ENCODE measurements at regions not wholly inside any gene's neighbourhood (a gene's known extent, or its start where the extent isn't known, plus 50 kb on each side); places are given as distances from the start of the nearest gene placed in this dataset.

DNA sequence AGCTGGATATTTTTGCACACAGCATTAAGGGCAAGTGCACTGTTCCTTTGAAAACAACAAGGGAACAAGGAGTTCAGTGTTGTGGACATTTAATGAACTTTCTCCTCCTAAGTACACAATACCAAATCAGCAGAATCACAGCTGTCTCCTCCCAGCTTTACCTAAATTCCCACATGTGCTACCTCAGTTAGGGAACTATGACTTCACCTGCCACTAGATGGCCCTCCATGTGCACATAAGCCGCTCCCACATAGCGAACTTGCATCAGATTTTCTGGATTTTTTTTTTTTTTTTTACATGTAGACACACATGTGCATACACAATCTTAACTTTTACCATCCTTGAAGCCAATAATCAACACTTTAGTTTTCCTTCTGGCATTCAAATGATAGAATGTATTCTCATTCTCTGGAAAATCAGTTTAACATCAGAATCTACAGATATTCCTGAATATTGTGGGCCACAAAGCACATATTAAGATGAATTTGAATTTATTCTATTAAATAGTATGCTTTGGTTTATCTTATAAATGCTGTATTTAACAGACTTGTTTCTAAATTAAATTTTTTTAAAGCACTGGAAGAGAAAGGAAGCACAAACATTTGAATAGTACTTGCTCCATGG lies 123.6 kb downstream of the PALM2AKAP2 start (continued):
- TF ChIP-seq, protein P1, sequence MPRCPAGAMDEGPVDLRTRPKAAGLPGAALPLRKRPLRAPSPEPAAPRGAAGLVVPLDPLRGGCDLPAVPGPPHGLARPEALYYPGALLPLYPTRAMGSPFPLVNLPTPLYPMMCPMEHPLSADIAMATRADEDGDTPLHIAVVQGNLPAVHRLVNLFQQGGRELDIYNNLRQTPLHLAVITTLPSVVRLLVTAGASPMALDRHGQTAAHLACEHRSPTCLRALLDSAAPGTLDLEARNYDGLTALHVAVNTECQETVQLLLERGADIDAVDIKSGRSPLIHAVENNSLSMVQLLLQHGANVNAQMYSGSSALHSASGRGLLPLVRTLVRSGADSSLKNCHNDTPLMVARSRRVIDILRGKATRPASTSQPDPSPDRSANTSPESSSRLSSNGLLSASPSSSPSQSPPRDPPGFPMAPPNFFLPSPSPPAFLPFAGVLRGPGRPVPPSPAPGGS (IDR thresholded peaks at IDR 0.05; ENCODE audit: borderline replicate concordance, insufficient read depth, low read depth, low read length, poor library complexity, severe bottlenecking): no peak
- TF ChIP-seq RFX5 (IDR thresholded peaks at IDR 0.05; ENCODE audit: low read depth, low read length) (no peak), NFYB (IDR thresholded peaks at IDR 0.05; ENCODE audit: insufficient read depth, low read depth, low read length) (no peak), ZNF217 (IDR thresholded peaks at IDR 0.05) (no peak), RBBP5 (conservative IDR thresholded peaks at IDR 0.05) (no peak), TCF7 (IDR thresholded peaks at IDR 0.05; ENCODE audit: borderline replicate concordance) (no peak), BCL11A (IDR thresholded peaks at IDR 0.05; ENCODE audit: low read depth, low read length) (no peak), FOXK2 (IDR thresholded peaks at IDR 0.05) (no peak), IRF4 (IDR thresholded peaks at IDR 0.05; ENCODE audit: low read depth, low read length) (peak; percentile 74; the same call in 1 of the 2 replicates)

DNA sequence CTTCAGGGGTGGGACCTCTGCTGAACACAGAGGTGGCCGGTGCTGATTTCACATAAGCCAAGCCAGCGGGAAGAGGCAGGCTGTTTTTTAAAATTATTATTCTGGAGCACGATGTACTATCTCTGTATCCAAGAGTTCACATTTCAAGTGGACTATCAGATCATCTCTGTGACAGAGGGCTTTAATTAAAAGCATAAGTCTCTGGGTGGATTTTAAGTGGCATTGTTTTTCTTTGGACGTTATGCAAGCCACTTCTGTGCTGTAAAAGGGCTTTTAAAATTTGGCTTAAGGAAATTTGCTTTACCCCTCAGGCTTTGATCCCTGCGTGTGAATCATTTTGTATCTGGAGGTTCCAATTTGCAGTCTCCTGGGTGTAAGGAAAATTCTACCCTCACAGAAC lies 124.7 kb downstream of the PALM2AKAP2 start:
- SMC1A ChIA-PET (ENCODE audit: uncharacterized antibody, unreplicated experiment): interaction anchor here (0.6 to 27.0 kb wide), 24 partner anchors 8 to 314 kb away, joined by 3 to 636 read pairs (median 6); no protein-coding TSS in a partner anchor
- Histone ChIP-seq H3K4me3 (no peak overlapping the region), H3K27me3 (replicated peaks in 1 of 2; ENCODE audit: control insufficient read depth in 2 of 2, insufficient read depth in 2 of 2, low read length in 1 of 2) (no peaks in the 10 kb centered on the region), H2AFZ (ENCODE audit: control insufficient read depth, low read depth, low read length) (no peak overlapping the region), H3K36me3 (ENCODE audit: control insufficient read depth in 2 of 2, insufficient read depth in 2 of 2, low read length in 1 of 2) (no peaks in the 10 kb centered on the region), H3K4me2 (ENCODE audit: control insufficient read depth, insufficient read depth) (no peak overlapping the region), H3K79me2 (ENCODE audit: control insufficient read depth, insufficient read depth, low read length) (no peaks in the 10 kb centered on the region), H3K27ac (ENCODE audit: control insufficient read depth, insufficient read depth) (no peak overlapping the region), H4K20me1 (ENCODE audit: control insufficient read depth, insufficient read depth) (no peaks in the 10 kb centered on the region), H3K9ac (ENCODE audit: control insufficient read depth, insufficient read depth, low read length) (no peak overlapping the region), H3K4me1 (ENCODE audit: control insufficient read depth, insufficient read depth, low read length) (peaks cover 31% of the 10 kb centered on the region), H3K9me3 (replicated peaks; ENCODE audit: control insufficient read depth, insufficient read depth, low read length) (no peaks in the 10 kb centered on the region; the same call in 2 of the 3 replicates)
- intact Hi-C loops (cut with micrococcal nuclease; ENCODE audit: unreplicated experiment): no loop called here
- FAIRE-seq (no peak), ATAC-seq (no peak), DNase-seq (ENCODE audit: low read depth, low spot score) (no peak)
- RAD21 ChIA-PET (ENCODE audit: unreplicated experiment): interaction anchor here (0.6 to 11.9 kb wide), 11 partner anchors 9 to 280 kb away, joined by 3 to 424 read pairs (median 13); no protein-coding TSS in a partner anchor
- POLR2A ChIA-PET: interaction anchor here (0.7 to 5.4 kb wide), 5 partner anchors 63 to 246 kb away, joined by 3 to 27 read pairs (median 3); no protein-coding TSS in a partner anchor
- no TSS peak for BruUV-seq (replicated peaks)
- 81% methylated on average over 5 of the region's 5 CpGs for WGBS (ENCODE audit: insufficient coverage, insufficient replicate concordance, low lambda C conversion rate, missing lambda C conversion rate)
- CTCF ChIA-PET: interaction anchor here (0.6 to 21.3 kb wide), 21 partner anchors 7 to 719 kb away, joined by 3 to 597 read pairs (median 7); no protein-coding TSS in a partner anchor
- in situ Hi-C loops (cut with MboI): loop anchor here (5.0 kb wide), 2 partner anchors 153 to 248 kb away; no protein-coding TSS in a partner anchor
- TF ChIP-seq TBL1XR1 (IDR thresholded peaks at IDR 0.05; ENCODE audit: low read depth, low read length) (no peak), TCF3 (IDR thresholded peaks at IDR 0.05; ENCODE audit: borderline replicate concordance, insufficient read depth, low read depth, low read length) (no peak), EP300 (IDR thresholded peaks at IDR 0.05; ENCODE audit: borderline replicate concordance in 1 of 2, control insufficient read depth in 1 of 2, low read depth in 2 of 2, low read length in 2 of 2) (no peak), NRF1 (conservative IDR thresholded peaks at IDR 0.05; ENCODE audit: low read depth, low read length) (no peak), NBN (IDR thresholded peaks at IDR 0.05) (no peak), PML (IDR thresholded peaks at IDR 0.05; ENCODE audit: low read length) (no peak), ZNF207 (IDR thresholded peaks at IDR 0.05; ENCODE audit: borderline replicate concordance) (no peak)
- TF ChIP-seq, protein P2, sequence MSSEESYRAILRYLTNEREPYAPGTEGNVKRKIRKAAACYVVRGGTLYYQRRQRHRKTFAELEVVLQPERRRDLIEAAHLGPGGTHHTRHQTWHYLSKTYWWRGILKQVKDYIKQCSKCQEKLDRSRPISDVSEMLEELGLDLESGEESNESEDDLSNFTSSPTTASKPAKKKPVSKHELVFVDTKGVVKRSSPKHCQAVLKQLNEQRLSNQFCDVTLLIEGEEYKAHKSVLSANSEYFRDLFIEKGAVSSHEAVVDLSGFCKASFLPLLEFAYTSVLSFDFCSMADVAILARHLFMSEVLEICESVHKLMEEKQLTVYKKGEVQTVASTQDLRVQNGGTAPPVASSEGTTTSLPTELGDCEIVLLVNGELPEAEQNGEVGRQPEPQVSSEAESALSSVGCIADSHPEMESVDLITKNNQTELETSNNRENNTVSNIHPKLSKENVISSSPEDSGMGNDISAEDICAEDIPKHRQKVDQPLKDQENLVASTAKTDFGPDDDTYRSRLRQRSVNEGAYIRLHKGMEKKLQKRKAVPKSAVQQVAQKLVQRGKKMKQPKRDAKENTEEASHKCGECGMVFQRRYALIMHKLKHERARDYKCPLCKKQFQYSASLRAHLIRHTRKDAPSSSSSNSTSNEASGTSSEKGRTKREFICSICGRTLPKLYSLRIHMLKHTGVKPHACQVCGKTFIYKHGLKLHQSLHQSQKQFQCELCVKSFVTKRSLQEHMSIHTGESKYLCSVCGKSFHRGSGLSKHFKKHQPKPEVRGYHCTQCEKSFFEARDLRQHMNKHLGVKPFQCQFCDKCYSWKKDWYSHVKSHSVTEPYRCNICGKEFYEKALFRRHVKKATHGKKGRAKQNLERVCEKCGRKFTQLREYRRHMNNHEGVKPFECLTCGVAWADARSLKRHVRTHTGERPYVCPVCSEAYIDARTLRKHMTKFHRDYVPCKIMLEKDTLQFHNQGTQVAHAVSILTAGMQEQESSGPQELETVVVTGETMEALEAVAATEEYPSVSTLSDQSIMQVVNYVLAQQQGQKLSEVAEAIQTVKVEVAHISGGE (CRISPR knock-in tag; IDR thresholded peaks at IDR 0.05): no peak
